GM12865 (cell line): ENCODE measurements at regions not wholly inside any gene's neighbourhood (a gene's known extent, or its start where the extent isn't known, plus 50 kb on each side); places are given as distances from the start of the nearest gene placed in this dataset.

Experiments used
- DNase-seq: peaks from one replicate; pipeline ENCODE4 v3.0.0; 2010; ENCODE audit warnings: low read depth
- H3K4me3 ChIP-seq: 2 replicates; pipeline ENCODE4 v1.5.1; 2011; ENCODE audit warnings: mild to moderate bottlenecking, low read depth, low read length, control low read depth
- CTCF ChIP-seq: IDR thresholded peaks from 2 replicates; pipeline ENCODE4 v1.5.1; 2011; ENCODE audit warnings: low read length, control low read depth, low read depth, inconsistent platforms; ENCODE audit not compliant: insufficient read depth; ENCODE audit errors: missing control alignments

- TF ChIP-seq CTCF = no peak
- H3K4me3 ChIP-seq = no peak overlapping the region
- DNase-seq = no peak
Observed at GRCh38 chr6:16832721-16833120, 71.5 kb upstream of the ATXN1 start.

GRCh38 chr6:16832043-16832567 is 70.8 kb upstream of the ATXN1 start:
- no peak overlapping the region for H3K4me3 ChIP-seq
- no peak for TF ChIP-seq CTCF
- DNase-seq = no peak

GRCh38 chr6:16831136-16831535 is 69.9 kb upstream of the ATXN1 start:
- no peak for DNase-seq
- TF ChIP-seq CTCF = no peak
- no peak overlapping the region for H3K4me3 ChIP-seq

- no peak for TF ChIP-seq CTCF
- H3K4me3 ChIP-seq = no peak overlapping the region
- DNase-seq = no peak
Observed at GRCh38 chr6:16828058-16828457, 66.8 kb upstream of the ATXN1 start.

GRCh38 chr6:16827627-16828026 is 66.4 kb upstream of the ATXN1 start:
- TF ChIP-seq CTCF = no peak
- no peak overlapping the region for H3K4me3 ChIP-seq
- no peak for DNase-seq

- DNase-seq = no peak
- H3K4me3 ChIP-seq = no peak overlapping the region
- no peak for TF ChIP-seq CTCF
Observed at GRCh38 chr6:16825784-16826183, 64.5 kb upstream of the ATXN1 start.
